H1 (cell line): ENCODE measurements at regions not wholly inside any gene's neighbourhood (a gene's known extent, or its start where the extent isn't known, plus 50 kb on each side); places are given as distances from the start of the nearest gene placed in this dataset.

ENCODE experiments used
- CTCF ChIA-PET: fragments of 300-600 bp; sonication (Branson Sonifier 250); formaldehyde crosslinking; loops from one replicate; lab custom pipeline; 2021; ENCODE audit not compliant: partially characterized antibody; lab: Charles Lee
- POLR2A ChIA-PET: fragments of 300-600 bp; sonication (Branson Sonifier 250); formaldehyde crosslinking; loops from one replicate; lab custom pipeline; 2021; ENCODE audit warnings: inconsistent platforms; ENCODE audit not compliant: partially characterized antibody; lab: Charles Lee
- DNase-seq, 2 experiments: peaks; one replicate each; pipeline versions ENCODE4 v3.0.0 to v3.0.0-alpha.2; 2010 to 2022; ENCODE audit warnings: low spot score in 2 of 2, low read depth in 1 of 2, mixed read lengths in 1 of 2
- FAIRE-seq: peaks from 2 replicates; lab custom pipeline; 2011; peaks lifted over from hg19 to GRCh38; lab: Jason Lieb, UNC
- H2AFZ ChIP-seq: 2 replicates; pipeline ENCODE4 v1.8.1; 2012; ENCODE audit warnings: low read length, inconsistent platforms
- H2AK5ac ChIP-seq: 2 replicates; pipeline ENCODE4 v1.6.1; 2013; ENCODE audit warnings: low read depth, low read length
- H2BK120ac ChIP-seq: replicated peaks from 2 replicates; pipeline ENCODE3; 2013; ENCODE audit warnings: low read depth, low read length, inconsistent platforms
- H2BK12ac ChIP-seq: 2 replicates; pipeline ENCODE4 v1.6.1; 2013; ENCODE audit warnings: low read depth, low read length
- H2BK15ac ChIP-seq: 2 replicates; pipeline ENCODE4 v1.6.1; 2013; ENCODE audit warnings: low read length
- H2BK20ac ChIP-seq: 2 replicates; pipeline ENCODE4 v1.6.1; 2013; ENCODE audit warnings: low read length
- H2BK5ac ChIP-seq: 2 replicates; pipeline ENCODE4 v1.6.1; 2013; ENCODE audit warnings: low read depth, low read length
- H3K14ac ChIP-seq: 2 replicates; pipeline ENCODE4 v1.6.1; 2013; ENCODE audit warnings: inconsistent platforms; ENCODE audit not compliant: insufficient read length
- H3K18ac ChIP-seq: 2 replicates; pipeline ENCODE4 v1.6.1; 2013; ENCODE audit warnings: low read length; ENCODE audit errors: extremely low read depth
- H3K23ac ChIP-seq: 2 replicates; pipeline ENCODE4 v1.6.1; 2013; ENCODE audit warnings: inconsistent platforms; ENCODE audit not compliant: insufficient read length
- H3K23me2 ChIP-seq: 2 replicates; pipeline ENCODE4 v1.6.1; 2013; ENCODE audit warnings: low read depth, low read length
- H3K27ac ChIP-seq: 2 replicates; pipeline ENCODE4 v1.6.1; 2011; ENCODE audit warnings: low read depth, low read length, inconsistent platforms
- H3K27me3 ChIP-seq, 4 experiments: replicated peaks in 1 of 4; 1 replicate in 1 of 4; 2 replicates in 3 of 4; pipeline versions ENCODE4 v1.6.1 to v1.8.1; 2011 to 2013; ENCODE audit warnings: low read length in 3 of 4, mild to moderate bottlenecking in 3 of 4, inconsistent platforms in 2 of 4, mixed read lengths in 2 of 4, moderate library complexity in 1 of 4; ENCODE audit not compliant: control insufficient read depth in 3 of 4, insufficient read depth in 3 of 4; ENCODE audit errors: extremely low read depth in 1 of 4
- H3K36me3 ChIP-seq, 4 experiments: 2 replicates each; pipeline versions ENCODE4 v1.6.1 to v1.8.1; 2011 to 2013; ENCODE audit warnings: mild to moderate bottlenecking in 4 of 4, low read length in 3 of 4, moderate library complexity in 2 of 4, control low read depth in 1 of 4, inconsistent platforms in 1 of 4; ENCODE audit not compliant: insufficient read depth in 4 of 4, control insufficient read depth in 2 of 4
- H3K4ac ChIP-seq: replicated peaks from 2 replicates; pipeline ENCODE3; 2013; ENCODE audit warnings: low read length, low read depth, mixed read lengths, inconsistent platforms; ENCODE audit not compliant: insufficient read length
- H3K4me1 ChIP-seq, 4 experiments: replicated peaks in 1 of 4; 1 replicate in 1 of 4; 2 replicates in 3 of 4; pipeline versions ENCODE4 v1.6.1 to v1.8.1; 2011 to 2013; ENCODE audit warnings: low read length in 3 of 4, inconsistent platforms in 2 of 4, mixed read lengths in 1 of 4; ENCODE audit not compliant: insufficient read depth in 4 of 4, control insufficient read depth in 3 of 4
- H3K4me2 ChIP-seq, 2 experiments: 2 replicates each; pipeline versions ENCODE4 v1.6.1 to v1.8.1; 2011 to 2013; ENCODE audit warnings: low read depth in 2 of 2, low read length in 2 of 2, control low read depth in 1 of 2, inconsistent platforms in 1 of 2, mild to moderate bottlenecking in 1 of 2; ENCODE audit not compliant: insufficient read depth in 1 of 2
- H3K4me3 ChIP-seq, 4 experiments: fragments of 200-600, 300-600 bp in 1 of 4; sonication (generic), shearing (Covaris generic), sonication (Bioruptor Twin) in 1 of 4; 2 replicates each; pipeline versions ENCODE4 v1.5.1 to v1.8.1; 2011 to 2016; ENCODE audit warnings: low read length in 4 of 4, low read depth in 3 of 4, control low read depth in 2 of 4, inconsistent platforms in 2 of 4, mild to moderate bottlenecking in 2 of 4, mixed read lengths in 1 of 4, moderate library complexity in 1 of 4; ENCODE audit not compliant: insufficient read depth in 2 of 4; ENCODE audit errors: extremely low read depth in 1 of 4
- H3K56ac ChIP-seq: replicated peaks from 2 replicates; pipeline ENCODE3; 2013; ENCODE audit warnings: low read depth, mild to moderate bottlenecking, mixed read lengths, low read length, inconsistent platforms; ENCODE audit not compliant: insufficient read length
- H3K79me1 ChIP-seq: 2 replicates; pipeline ENCODE4 v1.6.1; 2013; ENCODE audit warnings: low read depth, low read length, control low read depth
- H3K79me2 ChIP-seq, 2 experiments: 2 replicates each; pipeline versions ENCODE4 v1.6.1 to v1.8.1; 2012 to 2013; ENCODE audit warnings: low read length in 2 of 2, mild to moderate bottlenecking in 2 of 2, inconsistent platforms in 1 of 2; ENCODE audit not compliant: insufficient read depth in 2 of 2, control insufficient read depth in 1 of 2
- H3K9ac ChIP-seq, 4 experiments: replicated peaks in 1 of 4; 1 replicate in 1 of 4; 2 replicates in 3 of 4; pipeline versions ENCODE4 v1.6.1 to v1.8.1; 2011 to 2013; ENCODE audit warnings: low read depth in 3 of 4, low read length in 3 of 4, control low read depth in 2 of 4, mild to moderate bottlenecking in 2 of 4, moderate library complexity in 2 of 4, inconsistent platforms in 1 of 4; ENCODE audit errors: extremely low read depth in 1 of 4
- H3K9me3 ChIP-seq, 2 experiments: 2 replicates each; pipeline versions ENCODE4 v1.6.1 to v1.8.1; 2012 to 2013; ENCODE audit warnings: mild to moderate bottlenecking in 2 of 2, moderate library complexity in 2 of 2, control low read depth in 1 of 2, inconsistent platforms in 1 of 2, low read depth in 1 of 2, low read length in 1 of 2, mixed read lengths in 1 of 2; ENCODE audit not compliant: insufficient read depth in 2 of 2
- H4K20me1 ChIP-seq, 2 experiments: replicated peaks in 1 of 2; 2 replicates each; pipeline versions ENCODE3 to v1.8.1; 2011 to 2013; ENCODE audit warnings: inconsistent platforms in 2 of 2, low read length in 2 of 2, mild to moderate bottlenecking in 1 of 2; ENCODE audit not compliant: insufficient read depth in 2 of 2, control insufficient read depth in 1 of 2
- H4K5ac ChIP-seq: 2 replicates; pipeline ENCODE4 v1.6.1; 2013; ENCODE audit warnings: low read length, low read depth, mixed read lengths, inconsistent platforms; ENCODE audit not compliant: insufficient read length
- H4K8ac ChIP-seq: 2 replicates; pipeline ENCODE4 v1.8.0; 2013; ENCODE audit warnings: mild to moderate bottlenecking, moderate library complexity, low read length, inconsistent platforms; ENCODE audit not compliant: insufficient read depth; ENCODE audit errors: extremely low read depth
- H4K91ac ChIP-seq: replicated peaks from 2 replicates; pipeline ENCODE3; 2013; ENCODE audit warnings: low read length, mixed read lengths, inconsistent platforms; ENCODE audit not compliant: insufficient read length
- ASH2L ChIP-seq: fragments of 200-600, 300-600 bp; sonication (generic); IDR thresholded peaks from one replicate; pipeline ENCODE4 v1.7.1; 2017; ENCODE audit warnings: low read length
- EGR1 ChIP-seq: IDR thresholded peaks from 2 replicates; pipeline ENCODE4 v1.6.1; 2011; ENCODE audit warnings: low read depth, low read length, borderline replicate concordance
- KDM4A ChIP-seq: IDR thresholded peaks from one replicate; pipeline ENCODE4 v1.7.1; 2012; ENCODE audit warnings: low read depth, mild to moderate bottlenecking, moderate library complexity, low read length, inconsistent platforms; ENCODE audit not compliant: severe bottlenecking
- POLR2A ChIP-seq, 2 experiments: IDR thresholded peaks; 1 replicate in 1 of 2; 2 replicates in 1 of 2; pipeline ENCODE4 v1.6.1; 2011; ENCODE audit warnings: low read depth in 2 of 2, low read length in 2 of 2, mild to moderate bottlenecking in 2 of 2; ENCODE audit errors: control extremely low read depth in 1 of 2
- POU5F1 ChIP-seq: IDR thresholded peaks from 2 replicates; pipeline ENCODE4 v1.6.1; 2011; ENCODE audit warnings: low read depth, mild to moderate bottlenecking, low read length, moderate library complexity
- SIN3A ChIP-seq, 2 experiments: IDR thresholded peaks in 1 of 2; conservative IDR thresholded peaks in 1 of 2; 2 replicates each; pipeline ENCODE4 v1.6.1; 2011 to 2012; ENCODE audit warnings: low read length in 2 of 2, improper control_type of control experiment in 1 of 2, low read depth in 1 of 2, mild to moderate bottlenecking in 1 of 2
- WGBS, 2 experiments: shearing (Covaris generic) in 1 of 2; methylation state at CpG; one replicate each; pipeline versions ENCODE4 v1.1.6 to v1.1.7; 2013 to 2015; ENCODE audit warnings: low lambda C conversion rate in 2 of 2, mixed read lengths in 2 of 2, inconsistent platforms in 1 of 2, low coverage in 1 of 2, missing lambda C conversion rate in 1 of 2; ENCODE audit not compliant: insufficient replicate concordance in 2 of 2, insufficient coverage in 1 of 2, insufficient read length in 1 of 2; ENCODE audit errors: extremely low coverage in 1 of 2, missing lambda C conversion rate in 1 of 2; 5-methylcytosine and 5-hydroxymethylcytosine counted together
- TF ChIP-seq, protein P1 (sequence below): IDR thresholded peaks from 2 replicates; pipeline ENCODE4 v1.6.1; 2012; ENCODE audit warnings: low read length, inconsistent platforms

DNA sequence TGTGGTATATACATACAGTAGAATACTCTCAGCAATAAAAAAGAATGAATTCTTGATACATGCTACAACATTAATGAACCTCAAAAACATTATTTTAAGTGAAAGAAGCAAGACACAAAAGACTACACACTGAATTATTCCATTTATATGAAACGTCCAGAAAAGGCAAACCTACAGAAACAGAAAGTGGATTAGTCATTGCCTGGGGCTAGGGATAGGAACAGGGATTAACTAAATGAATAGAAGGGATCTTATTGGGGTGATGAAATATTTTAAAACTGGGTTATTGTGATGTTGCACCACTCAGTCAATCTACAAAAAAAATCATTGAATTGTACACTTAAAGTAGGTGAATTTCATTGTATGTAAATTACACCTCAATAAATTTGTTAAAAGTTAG, 326.7 kb downstream of the PIK3R1 start:
- no peak overlapping the region for H2BK15ac ChIP-seq
- H3K9ac ChIP-seq, result no peak overlapping the region
- no peaks in the 10 kb centered on the region for H3K9me3 ChIP-seq
- TF ChIP-seq POU5F1, result no peak
- no peak for TF ChIP-seq KDM4A
- no peak for TF ChIP-seq SIN3A (conservative IDR thresholded peaks at IDR 0.05 in 1 of 2, IDR thresholded peaks at IDR 0.05 in 1 of 2; ENCODE audit: low read depth in 1 of 2, low read length in 2 of 2)
- no peak for TF ChIP-seq EGR1
- TF ChIP-seq ASH2L, result no peak
- no peak for TF ChIP-seq POLR2A (IDR thresholded peaks at IDR 0.05; ENCODE audit: control extremely low read depth in 1 of 2, low read depth in 2 of 2, low read length in 2 of 2)
- TF ChIP-seq, protein P1, sequence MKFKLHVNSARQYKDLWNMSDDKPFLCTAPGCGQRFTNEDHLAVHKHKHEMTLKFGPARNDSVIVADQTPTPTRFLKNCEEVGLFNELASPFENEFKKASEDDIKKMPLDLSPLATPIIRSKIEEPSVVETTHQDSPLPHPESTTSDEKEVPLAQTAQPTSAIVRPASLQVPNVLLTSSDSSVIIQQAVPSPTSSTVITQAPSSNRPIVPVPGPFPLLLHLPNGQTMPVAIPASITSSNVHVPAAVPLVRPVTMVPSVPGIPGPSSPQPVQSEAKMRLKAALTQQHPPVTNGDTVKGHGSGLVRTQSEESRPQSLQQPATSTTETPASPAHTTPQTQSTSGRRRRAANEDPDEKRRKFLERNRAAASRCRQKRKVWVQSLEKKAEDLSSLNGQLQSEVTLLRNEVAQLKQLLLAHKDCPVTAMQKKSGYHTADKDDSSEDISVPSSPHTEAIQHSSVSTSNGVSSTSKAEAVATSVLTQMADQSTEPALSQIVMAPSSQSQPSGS, result no peak
- H2AFZ ChIP-seq, result no peak overlapping the region
- no peak overlapping the region for H2BK120ac ChIP-seq
- H4K8ac ChIP-seq, result no peak overlapping the region
- H3K4me1 ChIP-seq, result no peaks in the 10 kb centered on the region
- ChIA-PET POLR2A (no interaction called here), CTCF (no interaction called here)
- DNase-seq (no peak), FAIRE-seq (no peak)
- no peak overlapping the region for H3K4ac ChIP-seq
- H2BK5ac ChIP-seq, result no peak overlapping the region
- H3K79me2 ChIP-seq, result no peaks in the 10 kb centered on the region
- no peak overlapping the region for H4K91ac ChIP-seq
- H3K27me3 ChIP-seq, result no peaks in the 10 kb centered on the region
- 84% methylated on average over 1 of the region's 1 CpG; no CpG with 5 or more reads in 1 of the 2 experiments for WGBS, 2 experiments
- H3K14ac ChIP-seq, result no peak overlapping the region
- H3K23me2 ChIP-seq, result no peaks in the 10 kb centered on the region
- H2AK5ac ChIP-seq, result no peak overlapping the region
- H4K20me1 ChIP-seq, result no peaks in the 10 kb centered on the region
- H3K56ac ChIP-seq, result no peak overlapping the region
- H3K79me1 ChIP-seq, result no peaks in the 10 kb centered on the region
- H3K23ac ChIP-seq, result no peak overlapping the region
- no peak overlapping the region for H3K4me2 ChIP-seq
- no peaks in the 10 kb centered on the region for H3K36me3 ChIP-seq
- no peak overlapping the region for H3K27ac ChIP-seq
- no peak overlapping the region for H2BK20ac ChIP-seq
- no peak overlapping the region for H4K5ac ChIP-seq
- H3K4me3 ChIP-seq, result no peak overlapping the region
- H2BK12ac ChIP-seq, result no peak overlapping the region
- H3K18ac ChIP-seq, result no peak overlapping the region
